ENCODE measurements at regions not wholly inside any gene's neighbourhood (a gene's known extent, or its start where the extent isn't known, plus 50 kb on each side); places are given as distances from the start of the nearest gene placed in this dataset.
A peak's percentile ranks its signal among the peaks of the same experiment; 100 is the strongest.

DNA sequence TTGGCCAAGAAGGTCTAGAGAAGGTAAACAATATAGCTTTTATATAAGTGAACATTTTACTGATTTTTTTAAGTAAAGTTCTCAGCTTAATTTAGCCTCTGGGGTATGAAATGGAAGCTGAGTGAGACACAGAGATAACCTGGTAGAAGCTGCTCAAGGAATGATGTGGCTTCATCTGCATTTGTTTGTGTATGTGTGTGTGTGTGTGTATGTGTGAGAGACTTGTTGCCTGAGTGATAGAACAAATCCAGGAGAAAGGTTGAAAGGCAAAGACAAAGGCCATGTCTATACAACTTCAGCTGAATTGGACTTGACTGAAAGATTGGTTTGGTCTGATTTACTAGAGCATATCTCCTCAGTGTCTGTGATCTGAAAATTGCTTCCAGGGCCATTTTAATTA is 63.6 kb downstream of the PCDH7 start:
- DNase-seq (ENCODE audit: low read depth) = peak; percentile 6

DNA sequence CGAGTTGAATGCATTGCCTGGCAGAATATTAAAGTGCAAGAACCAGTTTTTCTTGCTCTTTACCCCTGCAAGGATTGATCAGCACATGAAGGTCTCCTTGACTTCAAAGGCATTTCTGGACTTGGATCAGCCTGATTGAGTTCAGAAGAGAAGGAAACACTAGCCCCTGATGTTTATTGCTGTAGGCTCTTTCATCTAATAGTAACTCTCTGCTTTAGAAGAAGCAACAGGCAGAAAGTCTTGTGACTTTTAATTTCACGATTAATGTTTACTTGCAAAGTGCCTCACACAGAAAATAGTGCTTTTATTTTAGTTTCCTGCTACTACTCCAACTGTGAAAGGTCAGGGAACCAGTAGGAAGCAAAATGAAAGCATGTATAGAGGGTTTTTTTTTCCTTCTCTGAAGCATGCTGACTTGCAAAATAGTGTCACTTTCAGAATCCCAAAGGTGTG is 69.1 kb downstream of the PCDH7 start:
- DNase-seq (ENCODE audit: low read depth) = peak; percentile 43

DNA sequence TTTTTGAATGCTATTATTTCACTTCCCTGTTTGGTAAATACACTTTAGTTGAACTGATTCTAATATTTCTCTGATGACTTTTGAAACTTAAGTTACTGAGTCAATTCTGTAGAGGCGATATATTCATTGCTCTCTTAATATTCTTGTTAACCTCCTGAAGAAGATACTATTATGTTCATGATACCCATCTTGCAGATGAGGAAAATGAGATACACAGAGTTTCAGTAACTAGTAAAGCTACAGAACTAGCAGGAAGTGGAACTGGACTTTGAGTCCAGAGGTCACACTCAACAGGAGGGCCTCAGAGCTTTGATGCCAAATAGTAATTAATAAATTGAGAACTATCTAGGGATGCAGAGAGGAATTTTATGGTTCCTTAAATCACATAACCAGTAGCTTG is 70.0 kb downstream of the PCDH7 start:
- no peak for DNase-seq (ENCODE audit: low read depth)

DNA sequence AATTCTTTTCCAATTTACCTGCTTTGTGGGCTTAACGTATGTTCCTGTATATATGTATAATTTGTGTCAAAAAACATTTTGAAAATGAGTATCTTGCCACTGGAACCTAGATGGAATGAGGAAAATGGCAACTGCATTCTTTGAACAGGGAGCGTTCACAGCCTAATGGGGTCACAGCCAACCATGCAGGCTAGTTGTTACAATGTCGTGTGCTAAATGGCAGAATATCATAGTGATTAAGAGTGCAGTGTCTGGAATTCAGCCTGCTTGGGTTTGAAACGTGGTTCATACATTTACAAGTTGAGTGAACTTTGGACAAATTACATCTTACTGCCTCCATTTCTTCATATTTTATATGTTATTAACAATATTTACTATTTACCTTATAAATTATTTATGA is 70.8 kb downstream of the PCDH7 start:
- no peak for DNase-seq (ENCODE audit: low read depth)

DNA sequence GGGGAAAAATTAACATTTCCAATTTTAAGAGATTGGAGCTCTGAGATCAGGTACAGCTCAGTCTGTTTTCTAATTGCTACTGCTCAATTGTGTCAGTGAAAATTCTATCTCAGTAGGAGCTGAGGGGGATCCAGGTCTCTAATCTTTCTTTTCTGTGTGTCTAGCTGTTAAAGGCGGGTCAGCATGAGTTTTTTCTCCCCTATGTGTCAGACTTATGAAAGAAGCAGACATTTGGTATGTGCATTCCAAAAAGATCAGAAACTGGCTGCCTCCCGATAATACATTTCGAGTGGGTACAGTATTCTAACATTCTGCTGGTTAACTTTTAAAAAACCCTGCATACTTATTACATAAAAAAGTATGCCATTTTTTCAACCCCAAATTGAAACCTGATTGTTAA is 72.4 kb downstream of the PCDH7 start:
- DNase-seq (ENCODE audit: low read depth) = no peak

DNA sequence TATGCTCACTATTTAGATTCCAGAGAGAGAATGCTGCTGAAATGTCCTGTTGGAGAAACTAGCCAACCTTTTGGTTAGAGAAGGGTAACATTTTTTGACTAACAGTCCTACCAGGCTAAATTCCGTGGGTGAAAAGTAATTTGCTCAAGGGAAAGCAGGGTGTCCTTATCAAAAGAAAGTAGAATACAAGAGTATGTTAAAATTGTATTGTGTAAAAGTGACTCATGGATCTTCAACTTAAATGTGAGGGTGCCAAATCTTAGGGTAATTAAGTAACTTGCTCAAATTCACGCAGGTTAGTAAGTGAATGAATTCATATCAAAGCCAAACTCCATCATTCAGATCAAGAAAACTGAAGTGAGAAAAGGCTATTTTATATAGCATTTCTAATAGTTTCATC is 81.7 kb downstream of the PCDH7 start:
- DNase-seq (ENCODE audit: low read depth) = no peak

DNA sequence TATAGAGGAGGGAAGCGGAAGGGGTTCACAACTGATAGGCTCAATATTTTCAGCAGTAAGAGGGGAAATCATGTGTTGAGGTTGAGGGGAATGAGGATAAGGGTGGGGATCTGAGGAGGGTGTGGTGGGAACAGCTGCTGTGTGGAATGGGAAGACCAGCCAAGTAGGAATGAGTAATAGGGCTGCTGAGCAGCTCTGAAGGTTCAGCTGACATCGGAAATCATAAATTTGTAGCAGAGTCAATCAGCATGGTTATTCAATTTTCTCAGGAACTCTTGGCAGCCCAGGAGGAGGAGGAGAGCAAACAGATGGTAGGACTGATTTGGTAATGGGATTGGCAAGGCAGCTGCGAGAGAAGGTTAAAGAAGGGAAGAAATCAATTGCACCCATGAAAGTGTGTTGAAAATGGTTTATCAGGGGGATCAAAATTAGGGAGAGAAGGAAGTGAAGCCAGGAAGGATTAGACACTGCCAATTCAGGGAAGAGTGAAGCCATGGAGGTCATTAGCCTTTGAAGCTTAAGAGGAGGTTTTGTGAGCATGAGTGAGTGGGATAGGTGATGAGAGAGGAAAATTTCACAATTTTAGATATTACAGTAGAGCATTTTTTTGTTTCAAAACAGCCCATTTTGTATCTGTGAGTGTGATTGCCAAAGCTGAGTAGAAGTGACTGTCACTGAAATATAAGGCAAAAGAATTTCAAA is 82.6 kb downstream of the PCDH7 start:
- no peak for DNase-seq (ENCODE audit: low read depth)

DNA sequence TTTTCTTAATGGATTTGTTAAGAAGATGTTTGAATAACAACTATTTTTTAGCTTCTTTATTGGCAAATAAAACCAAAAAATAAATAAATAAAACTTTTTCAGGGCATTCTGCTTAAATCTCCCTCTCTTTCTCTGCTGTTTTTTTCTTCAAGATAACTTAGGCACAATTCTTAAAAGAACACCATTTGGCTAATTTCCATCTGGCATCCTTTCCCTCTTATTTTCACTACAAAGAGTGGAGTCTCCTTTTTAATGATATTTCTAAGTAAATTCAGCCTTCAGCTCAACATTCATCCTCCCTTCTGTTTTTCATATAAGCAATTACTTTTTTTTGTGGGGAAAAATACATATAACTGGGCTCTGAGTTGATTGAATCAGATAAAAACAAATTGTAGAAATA is 88.1 kb downstream of the PCDH7 start:
- DNase-seq (ENCODE audit: low read depth) = no peak

DNA sequence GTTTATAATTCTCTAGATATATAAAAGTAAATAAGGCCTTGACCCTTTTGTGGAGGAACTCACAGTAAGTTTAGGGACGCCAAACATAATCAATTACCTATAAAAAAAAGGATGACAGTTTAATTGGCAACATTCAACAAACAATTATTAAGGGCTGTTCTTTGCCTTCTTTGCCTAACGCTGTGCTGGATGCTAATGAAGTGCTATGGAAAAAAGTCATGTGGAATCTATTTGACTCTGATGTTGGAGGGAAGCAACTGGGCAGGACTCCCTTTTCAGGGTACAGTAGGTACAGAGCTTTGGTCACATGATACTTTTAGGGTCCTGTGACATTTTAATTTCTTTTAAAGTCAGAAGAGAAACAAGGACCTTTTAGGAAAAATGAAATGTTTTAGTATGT is 91.1 kb downstream of the PCDH7 start:
- no peak for DNase-seq (ENCODE audit: low read depth)

DNA sequence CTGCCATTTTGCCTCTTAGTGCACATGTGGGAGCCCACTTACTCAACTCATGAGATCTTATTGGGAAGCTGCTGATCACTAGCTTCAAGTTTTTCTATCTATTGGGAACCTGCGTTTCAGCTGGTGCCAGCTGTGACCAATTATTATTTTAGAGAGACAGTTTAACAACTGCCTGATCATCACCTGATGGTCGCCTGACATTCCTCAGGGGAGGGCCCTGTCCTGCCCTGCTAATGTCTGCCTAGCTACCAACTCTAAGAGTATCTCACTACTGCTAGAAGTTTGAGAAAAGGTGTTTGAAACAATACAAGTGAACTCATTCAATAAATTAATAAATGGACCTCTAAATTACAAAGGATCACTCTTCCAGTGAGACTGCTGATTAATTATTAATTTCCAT is 95.5 kb downstream of the PCDH7 start:
- DNase-seq (ENCODE audit: low read depth) = no peak

DNA sequence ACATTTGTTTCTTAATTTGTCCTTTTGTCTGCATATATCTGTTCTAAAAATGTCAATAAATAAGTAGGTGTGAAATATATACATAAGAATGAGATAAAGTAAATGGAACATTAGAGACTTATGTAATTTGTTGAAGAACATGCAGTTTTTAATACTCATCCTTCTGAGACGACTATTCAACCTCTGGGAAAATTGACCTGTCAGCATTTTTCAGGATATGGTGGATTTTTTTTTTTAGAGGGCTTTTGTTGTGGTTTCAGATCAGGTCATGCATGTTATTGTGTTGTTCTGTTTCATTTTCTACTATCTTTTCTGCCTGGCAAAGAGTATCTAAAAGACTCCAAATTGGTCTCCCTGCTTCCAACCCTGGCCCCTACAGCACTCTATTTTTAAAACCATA is 97.3 kb downstream of the PCDH7 start:
- no peak for DNase-seq (ENCODE audit: low read depth)

DNA sequence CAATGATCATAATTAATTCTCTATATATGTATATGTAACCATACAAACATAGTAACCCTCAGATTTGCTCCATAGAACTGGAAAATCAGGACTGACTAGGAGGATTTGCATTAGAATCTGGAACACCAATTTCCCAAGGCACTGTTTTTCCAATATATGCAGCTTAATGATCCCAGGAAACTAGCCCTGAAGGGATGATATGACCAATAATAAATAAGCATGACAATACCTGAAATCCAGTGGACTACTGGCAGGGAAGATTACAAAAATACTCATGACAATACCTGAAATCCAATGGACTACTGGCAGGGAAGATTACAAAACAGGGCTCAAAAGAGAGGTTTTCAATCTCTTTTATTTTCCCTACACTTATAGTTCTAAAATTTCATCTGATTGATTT is 98.4 kb downstream of the PCDH7 start:
- no peak for DNase-seq (ENCODE audit: low read depth)

DNA sequence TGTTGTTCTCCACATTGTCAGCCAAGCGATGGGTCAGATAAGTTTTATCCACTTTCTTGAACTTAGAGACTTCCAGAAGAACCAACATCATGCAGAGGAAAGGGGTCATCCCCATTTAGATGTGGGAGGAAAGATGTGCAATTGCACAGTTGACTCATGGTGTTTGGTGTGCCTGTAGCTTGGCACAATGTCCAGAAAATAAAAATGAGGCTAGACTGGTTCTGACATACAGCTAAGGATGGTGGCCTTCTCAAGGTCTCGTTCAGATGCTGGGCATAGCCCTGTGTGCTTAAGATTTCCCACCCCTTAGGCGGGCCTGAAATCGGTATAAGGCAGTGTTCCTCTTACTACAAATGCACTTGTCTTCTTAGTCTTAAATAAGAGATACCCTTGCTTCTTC is 101.1 kb downstream of the PCDH7 start:
- DNase-seq (ENCODE audit: low read depth) = no peak

DNA sequence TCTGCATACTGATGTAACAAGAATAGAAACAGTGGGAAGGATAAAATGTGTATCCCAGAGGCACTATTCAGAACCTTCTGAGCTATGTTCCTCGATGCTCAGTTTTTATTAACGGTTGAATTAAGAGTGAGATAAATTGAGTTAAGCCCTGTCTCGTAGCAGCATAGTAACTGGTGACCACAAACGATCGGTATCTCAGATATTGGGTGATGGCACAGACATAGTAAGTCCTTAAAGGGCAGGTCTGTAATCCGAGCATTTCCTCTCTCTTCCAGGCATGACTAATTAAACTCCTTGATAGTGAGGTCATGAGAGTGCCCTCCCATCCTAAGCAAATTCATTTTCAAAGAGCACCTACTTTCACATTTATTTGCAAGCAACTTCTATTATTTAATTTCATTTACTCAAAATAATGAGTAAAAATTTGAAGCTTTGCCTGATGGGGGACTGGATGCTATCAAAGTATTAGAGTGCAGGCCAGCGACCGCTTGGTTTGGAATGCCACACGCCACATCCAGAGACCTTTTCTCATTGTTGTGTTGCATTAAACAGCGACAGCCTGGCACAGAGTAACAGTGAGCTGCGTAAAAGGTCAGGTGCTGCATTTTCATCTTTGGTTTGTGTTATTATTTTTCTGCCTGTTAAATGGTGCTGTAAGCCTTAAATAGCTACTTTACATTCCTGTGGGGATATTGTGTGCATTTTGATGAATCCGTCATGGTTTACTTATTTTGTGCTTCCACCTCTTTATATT is 101.9 kb downstream of the PCDH7 start:
- peak; percentile 6 for DNase-seq (ENCODE audit: low read depth)

DNA sequence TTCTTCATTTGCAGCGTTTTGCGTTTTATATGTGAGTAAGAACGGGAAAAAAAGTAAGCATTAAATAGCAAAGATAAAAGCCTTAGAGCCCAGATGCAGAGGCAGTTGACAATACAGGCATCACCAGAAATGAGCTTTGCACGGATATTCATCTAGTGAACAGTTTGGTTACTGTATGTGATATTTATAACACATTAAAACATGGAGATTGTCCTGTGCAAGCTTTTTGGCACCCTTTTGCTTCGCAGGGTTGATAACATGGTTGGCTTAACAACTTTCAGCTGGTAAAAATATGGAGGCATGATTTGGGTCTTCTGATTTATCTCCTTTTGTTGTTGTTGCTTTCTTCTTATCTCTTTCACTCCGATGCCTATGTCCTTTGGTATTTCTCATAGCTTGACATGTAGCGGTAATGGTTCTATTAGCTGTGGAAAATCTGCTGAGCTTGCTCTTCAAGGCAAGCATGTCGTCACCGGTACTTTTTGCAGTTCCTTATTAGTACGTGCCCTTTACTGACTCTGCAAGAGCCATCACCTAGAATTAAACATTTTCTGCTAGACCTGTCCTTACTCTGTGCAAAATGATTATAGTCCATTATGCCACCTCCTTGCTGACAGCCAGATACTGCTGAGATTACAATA is 102.9 kb downstream of the PCDH7 start:
- DNase-seq (ENCODE audit: low read depth) = no peak

DNA sequence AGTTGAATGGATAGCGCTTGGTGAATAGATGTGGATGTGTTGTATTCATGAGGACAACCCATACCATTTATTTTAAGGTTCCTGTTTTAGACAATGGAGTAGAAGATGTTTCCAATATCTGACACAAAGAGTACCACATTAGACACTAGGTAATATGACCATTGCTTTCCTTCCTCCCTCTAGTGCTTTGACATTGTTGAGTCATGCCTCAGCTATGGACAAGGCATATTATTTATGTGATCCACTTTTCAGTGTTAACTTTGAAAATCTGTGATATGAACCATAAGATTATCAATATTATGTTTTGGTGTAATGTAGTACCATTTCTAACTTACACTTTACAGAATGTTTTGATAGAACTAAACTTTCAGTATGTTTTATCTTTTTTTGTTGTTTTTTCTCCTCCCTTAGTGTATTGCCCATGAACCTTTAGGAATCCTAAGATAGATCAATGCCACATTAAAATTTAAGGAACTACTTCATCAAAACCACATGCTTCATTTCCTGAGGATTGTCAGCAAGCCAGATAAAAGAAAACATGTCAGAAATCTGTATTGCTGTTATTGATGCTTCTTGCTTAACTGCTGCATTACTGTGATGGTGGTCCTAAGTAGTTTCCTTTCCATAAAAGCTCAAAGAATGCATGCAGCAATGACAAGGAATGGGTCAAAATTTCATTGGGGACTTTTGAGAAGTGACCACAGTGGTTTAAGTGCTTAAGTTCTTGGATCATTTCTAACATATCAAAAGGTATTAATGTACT is 105.0 kb downstream of the PCDH7 start:
- no peak for DNase-seq (ENCODE audit: low read depth)

DNA sequence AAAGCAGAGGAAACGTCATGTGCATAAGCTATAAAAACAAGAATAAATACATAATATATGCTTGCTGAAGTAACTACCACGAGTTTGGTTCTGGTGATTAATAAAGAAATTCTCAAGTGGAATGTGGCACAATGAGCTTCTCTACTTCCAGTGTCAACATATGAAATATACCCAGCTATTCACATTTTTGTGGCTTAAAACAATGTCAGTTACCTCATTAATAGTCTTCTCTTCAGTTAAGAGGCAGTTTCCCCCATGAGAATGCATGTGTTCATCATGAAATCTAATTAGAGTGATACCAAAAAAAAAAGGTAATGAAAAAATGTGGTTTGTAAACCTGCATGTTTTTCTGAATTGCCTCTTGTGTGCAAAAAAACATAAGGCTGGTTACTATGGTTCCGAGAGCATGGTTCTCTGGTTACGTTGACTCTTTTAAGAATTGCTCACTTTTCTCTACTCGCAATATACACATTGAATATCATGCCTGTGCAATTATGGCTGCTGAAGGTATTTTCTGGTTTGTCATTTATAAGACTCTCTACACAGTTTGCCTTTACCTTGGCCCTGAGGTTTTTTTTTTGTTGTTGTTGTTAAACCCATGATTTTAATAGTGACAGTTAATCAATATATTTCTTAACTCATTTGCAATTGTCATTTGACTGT is 108.2 kb downstream of the PCDH7 start:
- peak; percentile 47 for DNase-seq (ENCODE audit: low read depth)

DNA sequence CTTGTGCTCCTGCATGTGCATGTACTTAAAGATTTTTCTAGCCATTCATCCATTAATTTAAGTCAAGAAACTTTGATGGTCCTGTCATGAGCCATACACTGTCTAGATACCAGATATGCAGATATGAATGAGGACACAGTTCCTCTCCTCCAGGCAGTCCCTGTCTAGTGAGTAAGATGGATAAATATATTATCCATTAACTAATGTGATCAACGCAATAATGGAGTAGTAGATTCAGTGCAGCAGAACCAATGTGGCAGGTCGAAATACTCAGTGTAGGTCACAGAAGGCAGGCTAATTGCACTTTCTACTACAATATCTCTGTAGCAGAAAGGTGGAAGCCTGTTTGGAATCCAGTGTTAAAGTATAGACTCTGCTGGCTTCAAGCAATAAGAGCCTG is 112.5 kb downstream of the PCDH7 start:
- DNase-seq (ENCODE audit: low read depth) = peak; percentile 10

DNA sequence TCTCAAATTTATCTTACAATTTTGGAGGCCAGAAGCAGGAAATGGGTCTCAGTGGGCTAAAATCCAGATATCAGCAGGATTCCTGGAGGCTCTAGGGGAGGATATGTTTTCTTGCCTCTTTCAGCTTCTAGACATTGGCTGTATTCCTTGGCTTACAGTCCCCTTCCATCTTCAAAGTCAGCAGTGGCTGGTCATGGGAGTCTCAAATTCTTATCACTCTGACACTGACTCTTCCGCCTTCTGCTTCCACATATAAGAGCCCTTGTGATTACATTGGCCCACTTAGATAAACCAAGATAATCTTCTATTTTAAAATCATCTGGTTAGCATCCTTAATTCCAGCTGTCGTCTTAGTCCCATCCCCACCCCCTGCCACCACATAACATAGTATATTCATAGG is 113.0 kb downstream of the PCDH7 start:
- DNase-seq (ENCODE audit: low read depth) = no peak

DNA sequence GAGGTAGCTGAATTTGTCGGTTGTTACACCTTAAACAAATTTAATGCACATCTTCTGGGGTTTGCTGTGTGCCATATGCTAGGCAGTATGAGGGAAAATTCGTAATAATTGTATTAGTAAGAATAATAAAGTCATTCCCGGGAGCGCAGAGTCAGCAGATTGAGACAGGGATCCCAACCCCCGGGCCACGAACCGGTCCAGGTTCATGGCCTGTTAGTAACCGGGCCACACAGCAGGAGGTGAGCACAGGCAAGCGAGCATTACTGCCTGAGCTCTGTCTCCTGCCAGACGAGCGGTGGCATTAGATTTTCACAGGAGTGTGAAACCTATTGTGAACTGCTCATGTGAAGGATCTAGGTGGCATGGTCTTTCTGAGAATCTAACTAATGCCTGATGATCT is 114.9 kb downstream of the PCDH7 start:
- no peak for DNase-seq (ENCODE audit: low read depth)

DNA sequence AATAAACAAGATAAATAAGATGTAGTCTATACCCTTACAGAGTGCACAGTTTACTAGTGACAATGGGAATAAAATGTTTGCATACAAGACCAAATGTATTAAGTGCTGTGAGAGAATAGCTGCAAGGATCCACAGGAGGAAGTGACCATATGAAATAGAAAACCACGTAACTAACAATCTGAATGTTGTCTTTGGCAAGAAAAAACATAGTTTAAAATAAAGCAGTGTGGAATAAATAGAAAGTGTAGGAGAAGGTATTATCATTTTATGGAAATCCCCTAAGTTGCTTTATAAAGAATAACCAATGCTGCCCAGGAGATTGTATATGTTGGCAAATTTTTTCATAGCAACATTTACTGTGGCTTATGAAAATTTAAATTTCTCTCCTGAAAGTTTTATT is 116.1 kb downstream of the PCDH7 start:
- no peak for DNase-seq (ENCODE audit: low read depth)

DNA sequence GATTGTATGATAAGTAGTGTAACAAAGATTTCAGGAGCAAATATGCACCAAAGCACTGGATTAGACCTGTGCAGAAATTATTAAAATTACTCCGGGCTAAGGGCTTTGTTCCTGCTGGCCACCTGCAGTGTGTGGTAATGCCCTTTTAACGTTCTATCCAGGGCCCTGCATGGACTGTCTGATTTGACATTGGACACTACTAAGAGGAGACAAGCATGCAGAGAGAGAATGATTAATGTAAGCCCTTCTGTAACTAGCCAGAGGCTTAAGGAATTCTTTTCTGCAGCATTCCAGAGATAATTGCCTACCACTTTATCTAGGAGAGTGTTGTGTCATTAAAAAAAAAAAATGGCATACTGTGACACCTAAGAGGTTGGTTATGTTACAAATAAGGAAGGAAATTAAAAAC is 117.0 kb downstream of the PCDH7 start:
- peak; percentile 66 for DNase-seq (ENCODE audit: low read depth)

Data from renal cortical epithelial cell (primary cell).